HG02798 (cell line): ENCODE measurements at regions not wholly inside any gene's neighbourhood (a gene's known extent, or its start where the extent isn't known, plus 50 kb on each side); places are given as distances from the start of the nearest gene placed in this dataset.
A peak's percentile ranks its signal among the peaks of the same experiment; 100 is the strongest.
"Not testable (repeated sequence)": the region's sequence is repeated elsewhere in the genome, so short reads cannot be mapped to it uniquely, and the experiment has no call there.

Source experiments
- ATAC-seq: cut with Tn5 transposase; IDR thresholded peaks from one replicate; pipeline ENCODE4 v1.9.1; 2021; ENCODE audit warnings: mild to moderate bottlenecking; ENCODE audit not compliant: unreplicated experiment, poor library complexity

GRCh38 chr15:39413558-39413957, 167.3 kb upstream of the THBS1 start:
- no peak for ATAC-seq

DNA sequence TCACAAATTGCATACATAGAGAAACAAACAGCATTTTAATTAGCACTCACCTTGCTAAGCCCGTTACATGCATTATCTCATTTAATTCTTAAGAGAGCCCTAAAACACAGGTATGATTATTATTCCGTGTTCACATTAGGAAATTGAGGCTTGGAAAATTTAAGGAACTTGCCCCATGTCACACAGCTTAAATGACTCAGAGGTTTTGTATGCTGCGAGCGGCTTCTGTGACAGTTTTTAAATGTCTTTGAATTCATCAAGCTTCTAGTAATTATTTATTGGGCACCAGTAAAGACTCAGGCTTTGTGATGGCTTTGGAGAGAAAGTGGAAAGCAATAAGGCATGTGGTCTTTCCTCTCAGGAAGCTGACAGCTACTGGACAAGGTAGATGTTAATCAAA, 166.7 kb upstream of the THBS1 start:
- no peak for ATAC-seq

GRCh38 chr15:39415634-39416033, 165.2 kb upstream of the THBS1 start:
- ATAC-seq = no peak

GRCh38 chr15:39416258-39416657, 164.6 kb upstream of the THBS1 start:
- no peak for ATAC-seq

DNA sequence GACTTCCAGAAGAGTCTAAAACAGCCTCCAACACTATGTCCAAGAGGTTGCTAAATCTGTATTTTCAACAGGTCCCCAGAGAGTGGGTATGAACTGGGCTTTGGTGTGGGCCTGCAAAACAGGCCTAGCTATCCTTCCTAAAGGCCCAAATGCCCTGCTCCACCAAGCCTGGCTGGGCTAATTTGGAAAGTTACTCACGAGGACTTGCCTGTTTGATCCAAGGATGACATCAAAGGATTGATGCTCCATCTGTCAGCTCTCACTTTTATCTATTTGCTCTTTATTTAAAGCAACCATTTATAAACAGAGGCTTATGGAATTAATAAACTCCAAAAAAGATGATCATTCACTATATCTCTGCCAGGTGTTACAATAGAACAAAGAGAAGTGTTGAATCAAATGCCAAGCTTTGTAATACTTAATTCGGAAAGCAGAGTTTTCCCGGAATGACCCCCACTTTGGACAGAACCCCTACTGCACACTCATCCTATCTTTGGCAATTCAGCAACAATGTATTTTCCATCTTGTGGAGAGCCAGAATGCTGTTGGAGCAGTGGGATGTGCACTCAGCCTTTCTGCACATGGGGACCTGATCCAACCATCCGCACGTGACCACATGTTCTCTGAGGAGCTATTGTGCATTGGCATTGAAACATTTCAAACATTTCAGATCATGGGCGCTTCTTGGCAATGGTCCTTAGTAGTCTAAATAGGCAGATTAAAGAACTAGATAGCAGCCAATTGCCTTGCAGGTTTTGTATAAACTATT, 163.3 kb upstream of the THBS1 start:
- ATAC-seq = no peak

DNA sequence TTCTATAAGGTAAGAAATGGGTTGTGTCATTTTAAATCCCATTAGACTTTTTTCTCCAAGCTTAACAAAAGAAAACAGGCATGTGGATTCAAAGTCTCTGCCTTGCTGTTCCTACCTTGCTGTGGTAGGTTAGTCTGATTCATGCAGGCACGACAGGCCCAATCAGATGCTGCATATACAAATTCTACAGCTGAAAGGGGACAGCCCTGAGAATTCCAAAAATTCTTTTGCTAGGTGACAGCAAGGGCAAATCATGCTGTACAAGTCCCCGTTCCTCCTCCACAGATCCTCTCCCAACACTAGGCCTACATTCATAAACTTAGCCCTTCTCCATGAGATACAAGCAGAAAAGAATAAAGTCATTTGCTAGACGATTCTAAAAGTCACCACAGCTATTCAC, 161.2 kb upstream of the THBS1 start:
- no peak for ATAC-seq

GRCh38 chr15:39420123-39420852, 160.6 kb upstream of the THBS1 start:
- not testable (repeated sequence) for ATAC-seq

GRCh38 chr15:39420853-39421192, 160.1 kb upstream of the THBS1 start:
- not testable (repeated sequence) for ATAC-seq

DNA sequence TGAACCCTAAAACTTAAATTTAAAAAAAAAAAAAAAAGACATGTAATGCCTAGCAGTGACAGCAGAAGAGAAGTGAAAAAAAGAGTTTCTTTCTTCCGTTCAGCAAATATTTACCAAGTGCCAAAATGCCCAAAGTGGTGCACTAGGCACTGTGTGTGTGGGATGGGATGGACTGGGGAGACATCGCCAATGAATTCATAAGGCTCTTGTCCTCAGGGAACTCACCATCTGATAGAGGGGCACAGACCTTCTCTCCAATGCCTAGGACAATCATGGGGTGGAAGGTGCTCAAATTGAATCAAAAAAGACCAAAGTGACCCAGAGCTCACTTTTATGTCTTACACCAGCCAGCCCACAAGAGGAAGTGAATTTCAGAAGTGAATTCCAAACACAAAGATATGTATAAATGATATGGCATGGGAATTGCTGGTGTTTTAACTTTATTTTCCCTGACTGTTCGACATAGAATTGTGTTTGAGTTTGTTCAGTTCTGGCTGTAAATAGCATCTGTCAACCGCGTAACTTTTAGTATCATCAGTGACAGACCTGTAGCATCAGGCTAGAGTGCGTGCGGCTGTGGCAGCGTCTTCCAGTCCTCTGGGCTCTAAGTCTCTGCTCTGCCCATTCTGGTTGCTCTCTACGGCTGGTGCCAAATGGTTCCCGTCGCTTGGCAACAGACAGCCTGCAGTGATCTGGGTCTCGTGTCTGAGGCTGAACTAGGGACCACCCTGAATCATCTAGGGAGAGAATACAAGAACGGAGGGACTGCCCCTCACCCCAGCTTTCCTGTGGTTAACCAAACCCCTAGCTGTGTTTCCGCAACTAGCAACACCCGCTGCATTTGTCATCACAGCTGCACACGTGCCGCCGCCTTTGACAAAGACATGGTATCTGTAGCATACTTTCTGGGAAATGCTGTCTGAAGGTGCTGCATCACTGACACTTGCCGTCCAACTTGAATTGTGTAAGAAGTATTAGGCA, 154.0 kb upstream of the THBS1 start:
- ATAC-seq = peak; percentile 88

GRCh38 chr15:39427705-39428104, 153.2 kb upstream of the THBS1 start:
- ATAC-seq = no peak

- ATAC-seq = peak; percentile 46
Measured at GRCh38 chr15:39429898-39430357, 151.0 kb upstream of the THBS1 start.

- ATAC-seq = no peak
Measured at GRCh38 chr15:39430389-39430788, 150.5 kb upstream of the THBS1 start.

DNA sequence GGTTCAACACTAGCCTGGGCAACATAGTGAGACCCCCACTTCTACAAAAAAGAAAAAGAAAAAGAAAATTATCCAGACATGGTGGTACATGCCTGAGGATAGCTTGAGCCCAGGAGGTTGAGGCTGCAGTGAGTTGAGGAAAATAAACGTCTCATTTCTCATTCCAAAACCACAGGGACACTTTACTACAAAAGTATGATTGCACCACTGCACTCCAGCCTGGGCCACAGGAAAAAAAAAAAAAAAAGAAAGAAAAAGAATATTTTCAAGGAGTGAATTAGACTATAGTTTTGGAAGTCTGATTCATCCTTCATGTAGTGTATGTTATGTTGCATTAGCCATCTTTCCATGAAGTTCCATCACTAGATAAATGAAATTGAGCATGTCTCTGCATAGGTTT, 149.5 kb upstream of the THBS1 start:
- no peak for ATAC-seq

GRCh38 chr15:39432026-39432425, 148.9 kb upstream of the THBS1 start:
- ATAC-seq = no peak

DNA sequence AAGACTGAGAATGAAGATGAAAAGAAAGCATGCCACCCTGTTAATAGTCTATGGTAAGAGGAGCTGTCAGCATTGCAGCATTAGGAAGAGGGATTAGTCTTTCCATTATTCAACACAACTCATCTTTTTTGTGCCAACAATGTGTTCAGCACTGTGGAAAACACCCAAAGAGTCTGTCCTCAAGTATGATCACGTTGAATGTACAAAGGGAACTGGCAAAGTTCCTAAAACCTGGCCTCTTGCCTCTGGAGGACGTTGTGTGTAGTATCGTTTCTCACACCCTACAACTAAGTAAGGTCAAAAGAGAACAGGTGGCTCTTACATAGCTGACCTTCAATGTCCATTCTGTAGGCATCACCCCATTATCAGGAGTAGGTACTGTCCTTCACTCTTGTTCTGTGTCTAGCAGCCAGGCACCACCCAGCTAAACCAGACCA, 147.9 kb upstream of the THBS1 start:
- no peak for ATAC-seq

DNA sequence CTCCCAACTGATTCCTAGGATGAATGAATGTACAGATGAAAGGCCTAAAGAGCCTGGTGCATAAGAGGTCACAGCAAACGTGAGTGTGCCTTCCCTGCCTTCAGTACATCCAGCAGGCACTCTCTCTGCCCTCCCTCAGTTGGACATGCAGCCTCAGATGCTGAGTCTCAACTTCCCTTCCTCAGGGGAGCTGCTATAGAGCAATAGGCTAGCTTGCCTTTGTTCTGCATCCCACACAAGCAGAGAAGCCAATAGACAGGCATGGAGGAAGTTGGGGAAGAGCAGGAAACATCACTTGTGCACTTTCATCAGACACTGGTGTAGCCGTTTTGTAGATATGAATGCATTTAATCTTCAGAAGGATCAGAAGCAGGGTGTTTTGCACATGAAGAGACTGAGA, 147.5 kb upstream of the THBS1 start:
- ATAC-seq = no peak

- no peak for ATAC-seq
Measured at GRCh38 chr15:39434163-39434562, 146.7 kb upstream of the THBS1 start.

DNA sequence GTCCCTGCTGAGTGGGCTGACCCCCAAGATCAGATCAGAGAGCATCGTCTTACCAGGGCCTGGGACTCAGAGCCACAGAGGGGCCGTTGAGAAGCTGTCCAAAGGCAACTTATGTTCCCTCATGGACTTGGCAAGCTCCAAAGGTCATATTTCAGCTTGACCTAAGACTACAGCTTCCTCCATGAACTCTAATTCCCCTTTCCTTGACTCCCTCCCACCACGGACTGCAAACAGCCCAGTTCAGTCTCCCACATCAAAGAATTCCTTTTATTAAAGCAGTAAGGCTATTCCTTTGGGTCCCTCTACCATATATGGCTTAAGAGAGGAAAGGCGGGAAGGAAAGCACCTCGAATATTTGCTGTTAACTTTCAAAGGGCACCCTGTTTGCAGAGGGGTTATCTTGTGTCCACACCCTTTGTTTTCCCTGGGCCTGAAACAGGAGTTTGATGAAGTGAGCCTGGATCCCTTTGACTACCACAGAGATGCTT, 146.1 kb upstream of the THBS1 start:
- ATAC-seq = no peak

- ATAC-seq = no peak
Measured at GRCh38 chr15:39435244-39435643, 145.6 kb upstream of the THBS1 start.

DNA sequence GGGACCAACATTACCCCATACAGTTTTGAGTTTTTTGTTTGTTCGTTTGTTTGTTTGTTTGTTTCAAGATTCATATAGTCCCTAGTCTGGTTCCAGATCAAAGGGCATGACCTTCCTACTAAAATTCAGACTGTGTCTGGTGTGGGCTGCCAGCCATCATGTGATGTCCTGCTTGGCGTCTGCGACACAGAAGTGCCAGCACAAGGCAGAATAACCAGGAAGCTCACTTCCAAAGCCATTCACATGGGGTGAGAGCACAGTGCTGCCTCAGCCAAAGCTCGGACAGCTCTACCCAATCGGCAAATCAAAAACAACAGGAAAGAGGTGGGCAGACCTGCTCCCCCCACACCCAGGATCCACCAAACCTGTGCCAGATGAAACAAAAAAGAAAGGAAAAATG, 142.6 kb upstream of the THBS1 start:
- ATAC-seq = no peak
